Coronary artery (tissue), 2 donors: ENCODE measurements at regions not wholly inside any gene's neighbourhood (a gene's known extent, or its start where the extent isn't known, plus 50 kb on each side); places are given as distances from the start of the nearest gene placed in this dataset.

Experiments
- DNase-seq: peaks from one replicate; pipeline ENCODE4 v3.0.0-alpha.2; 2017; ENCODE audit warnings: low spot score
- H3K27ac ChIP-seq, 2 donors: fragments of 200-600 bp; sonication (generic); one replicate each; pipeline ENCODE4 v1.5.1; 2016 to 2019
- H3K4me3 ChIP-seq: fragments of 200-600 bp; sonication (generic); 2 replicates; pipeline ENCODE4 v1.5.1; 2016; ENCODE audit warnings: mild to moderate bottlenecking, moderate library complexity
- TF ChIP-seq, protein P1 (sequence below): fragments of 200-600 bp; sonication (generic); IDR thresholded peaks from one replicate; pipeline ENCODE4 v1.5.1; 2019; ENCODE audit warnings: antibody characterized with exemption

GRCh38 chr17:70464995-70465394, 295.7 kb downstream of the KCNJ2 start:
- no peak overlapping the region for H3K27ac ChIP-seq
- H3K4me3 ChIP-seq: no peak overlapping the region
- no peak for DNase-seq
- TF ChIP-seq, protein P1, sequence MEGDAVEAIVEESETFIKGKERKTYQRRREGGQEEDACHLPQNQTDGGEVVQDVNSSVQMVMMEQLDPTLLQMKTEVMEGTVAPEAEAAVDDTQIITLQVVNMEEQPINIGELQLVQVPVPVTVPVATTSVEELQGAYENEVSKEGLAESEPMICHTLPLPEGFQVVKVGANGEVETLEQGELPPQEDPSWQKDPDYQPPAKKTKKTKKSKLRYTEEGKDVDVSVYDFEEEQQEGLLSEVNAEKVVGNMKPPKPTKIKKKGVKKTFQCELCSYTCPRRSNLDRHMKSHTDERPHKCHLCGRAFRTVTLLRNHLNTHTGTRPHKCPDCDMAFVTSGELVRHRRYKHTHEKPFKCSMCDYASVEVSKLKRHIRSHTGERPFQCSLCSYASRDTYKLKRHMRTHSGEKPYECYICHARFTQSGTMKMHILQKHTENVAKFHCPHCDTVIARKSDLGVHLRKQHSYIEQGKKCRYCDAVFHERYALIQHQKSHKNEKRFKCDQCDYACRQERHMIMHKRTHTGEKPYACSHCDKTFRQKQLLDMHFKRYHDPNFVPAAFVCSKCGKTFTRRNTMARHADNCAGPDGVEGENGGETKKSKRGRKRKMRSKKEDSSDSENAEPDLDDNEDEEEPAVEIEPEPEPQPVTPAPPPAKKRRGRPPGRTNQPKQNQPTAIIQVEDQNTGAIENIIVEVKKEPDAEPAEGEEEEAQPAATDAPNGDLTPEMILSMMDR: no peak

GRCh38 chr17:70468661-70469060, 299.3 kb downstream of the KCNJ2 start:
- Histone ChIP-seq H3K27ac (no peak overlapping the region), H3K4me3 (no peak overlapping the region)
- no peak for DNase-seq
- TF ChIP-seq, protein P1: no peak

DNA sequence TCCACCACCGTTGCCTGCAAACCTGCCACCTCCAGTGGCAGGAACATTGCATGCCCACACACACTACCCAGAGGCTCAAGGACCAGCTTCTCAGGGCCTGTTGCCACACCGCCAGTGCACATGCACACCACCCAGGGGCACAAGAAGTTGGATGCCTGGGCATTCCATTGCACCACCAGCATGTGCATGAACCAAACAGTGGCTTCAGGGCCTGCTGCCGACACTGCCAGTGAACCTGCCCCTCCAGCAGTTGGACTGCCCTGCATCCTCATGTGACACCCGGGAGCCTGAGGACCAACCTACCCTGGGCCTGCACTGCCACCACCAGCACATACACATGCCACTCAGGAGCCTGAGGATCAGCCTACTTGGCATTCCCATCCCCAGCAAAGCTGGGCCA, 303.7 kb downstream of the KCNJ2 start:
- no peak overlapping the region for H3K4me3 ChIP-seq
- TF ChIP-seq, protein P1: no peak
- no peak overlapping the region for H3K27ac ChIP-seq
- no peak for DNase-seq

- DNase-seq: no peak
- H3K27ac ChIP-seq: no peak overlapping the region
- no peak overlapping the region for H3K4me3 ChIP-seq
- TF ChIP-seq, protein P1: no peak
Observed at GRCh38 chr17:70476368-70476767, 307.0 kb downstream of the KCNJ2 start.

GRCh38 chr17:70478902-70479301, 309.6 kb downstream of the KCNJ2 start:
- TF ChIP-seq, protein P1: no peak
- no peak for DNase-seq
- Histone ChIP-seq H3K27ac (no peak overlapping the region), H3K4me3 (no peak overlapping the region)

DNA sequence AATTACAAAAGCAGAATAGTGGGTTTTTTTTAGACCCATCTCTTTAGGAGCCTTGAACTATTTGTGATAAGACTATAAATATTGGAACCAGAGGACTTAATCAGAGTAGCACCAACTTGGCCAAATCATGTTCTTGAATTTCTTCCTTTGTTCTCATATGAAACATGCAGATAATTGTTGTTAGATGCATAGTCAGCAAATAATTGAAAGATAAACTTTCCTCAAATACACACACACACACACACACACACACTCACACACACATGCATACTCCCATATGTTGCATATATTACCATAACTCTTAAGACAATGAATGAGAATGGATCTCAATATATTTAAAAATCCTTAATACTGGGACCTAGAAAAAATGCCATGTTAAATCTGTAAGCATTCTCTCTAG, 310.4 kb downstream of the KCNJ2 start:
- no peak for DNase-seq
- TF ChIP-seq, protein P1: no peak
- no peak overlapping the region for H3K4me3 ChIP-seq
- H3K27ac ChIP-seq: no peak overlapping the region

DNA sequence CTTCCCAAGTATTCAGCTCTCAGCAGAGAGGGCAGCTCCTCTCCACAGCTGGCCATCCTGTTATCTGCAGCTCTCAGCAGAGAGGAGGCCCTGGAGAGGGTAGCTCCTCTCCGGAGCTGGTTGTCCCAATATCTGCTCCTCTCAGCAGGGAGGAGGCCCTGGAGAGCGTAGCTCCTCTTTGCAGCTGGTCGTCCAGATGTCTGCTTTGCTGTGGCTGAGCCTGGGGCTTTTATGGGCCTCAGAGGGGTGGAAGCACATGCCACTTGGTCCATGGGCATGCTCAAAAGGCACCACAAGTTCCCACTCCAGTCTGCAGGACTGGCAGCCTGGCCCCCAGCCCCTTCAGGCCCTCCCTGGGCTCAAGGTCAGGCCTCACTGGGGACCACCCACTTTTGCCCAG, 314.3 kb downstream of the KCNJ2 start:
- TF ChIP-seq, protein P1: no peak
- no peak overlapping the region for H3K27ac ChIP-seq
- no peak for DNase-seq
- no peak overlapping the region for H3K4me3 ChIP-seq
